Liver (tissue), 8 donors: ENCODE measurements at regions not wholly inside any gene's neighbourhood (a gene's known extent, or its start where the extent isn't known, plus 50 kb on each side); places are given as distances from the start of the nearest gene placed in this dataset.

Source experiments
- DNase-seq: peaks from one replicate; pipeline ENCODE4 v3.0.0-alpha.2; 2017; ENCODE audit warnings: low spot score
- H3K27ac ChIP-seq, 2 donors: one replicate each; pipeline ENCODE4 v1.7.0; 2013; ENCODE audit warnings: inconsistent platforms in 2 of 2, low read length in 2 of 2, control low read depth in 1 of 2, low read depth in 1 of 2, mild to moderate bottlenecking in 1 of 2
- H3K27me3 ChIP-seq, 4 donors: one replicate each; pipeline versions ENCODE4 v1.6.1 to v1.7.0; 2013; ENCODE audit warnings: low read length in 3 of 4, inconsistent platforms in 1 of 4, mild to moderate bottlenecking in 1 of 4, moderate library complexity in 1 of 4; ENCODE audit not compliant: control insufficient read depth in 4 of 4, insufficient read depth in 4 of 4
- H3K36me3 ChIP-seq, 4 donors: one replicate each; pipeline versions ENCODE4 v1.6.1 to v1.7.0; 2013; ENCODE audit warnings: low read length in 3 of 4, mild to moderate bottlenecking in 3 of 4, low read depth in 1 of 4, moderate library complexity in 1 of 4; ENCODE audit not compliant: control insufficient read depth in 4 of 4, insufficient read depth in 3 of 4
- H3K4me1 ChIP-seq, 4 donors: one replicate each; pipeline versions ENCODE4 v1.6.1 to v1.7.0; 2013; ENCODE audit warnings: low read length in 3 of 4, mild to moderate bottlenecking in 3 of 4, moderate library complexity in 1 of 4; ENCODE audit not compliant: control insufficient read depth in 4 of 4, insufficient read depth in 4 of 4
- H3K4me3 ChIP-seq, 3 donors: one replicate each; pipeline versions ENCODE4 v1.6.1 to v1.7.0; 2013; ENCODE audit warnings: low read length in 3 of 3, control low read depth in 1 of 3, low read depth in 1 of 3, mild to moderate bottlenecking in 1 of 3
- H3K9ac ChIP-seq, 2 donors: one replicate each; pipeline ENCODE4 v1.7.0; 2013; ENCODE audit warnings: low read length in 2 of 2, mild to moderate bottlenecking in 2 of 2, moderate library complexity in 2 of 2, control low read depth in 1 of 2, low read depth in 1 of 2
- H3K9me3 ChIP-seq, 4 donors: one replicate each; pipeline versions ENCODE4 v1.6.1 to v1.7.0; 2013; ENCODE audit warnings: low read length in 3 of 4; ENCODE audit not compliant: control insufficient read depth in 4 of 4
- EGR1 ChIP-seq, 2 donors: IDR thresholded peaks; 2 replicates each; pipeline ENCODE4 v1.6.1; 2016 to 2018; ENCODE audit warnings: antibody characterized with exemption in 2 of 2, low read depth in 2 of 2
- FOXA1 ChIP-seq: IDR thresholded peaks from 2 replicates; pipeline ENCODE4 v1.6.1; 2016; ENCODE audit warnings: antibody characterized with exemption
- FOXA2 ChIP-seq: IDR thresholded peaks from 2 replicates; pipeline ENCODE4 v1.6.1; 2016; ENCODE audit warnings: antibody characterized with exemption
- GABPA ChIP-seq, 2 donors: IDR thresholded peaks in 1 of 2; conservative IDR thresholded peaks in 1 of 2; 2 replicates each; pipeline ENCODE4 v1.6.1; 2016; ENCODE audit warnings: antibody characterized with exemption in 2 of 2, mild to moderate bottlenecking in 1 of 2, moderate library complexity in 1 of 2
- HNF4A ChIP-seq, 2 donors: conservative IDR thresholded peaks; 2 replicates each; pipeline ENCODE4 v1.6.1; 2016; ENCODE audit warnings: antibody characterized with exemption in 2 of 2, mild to moderate bottlenecking in 2 of 2
- HNF4G ChIP-seq: IDR thresholded peaks from 2 replicates; pipeline ENCODE4 v1.6.1; 2016; ENCODE audit warnings: antibody characterized with exemption
- JUND ChIP-seq, 2 donors: IDR thresholded peaks; 2 replicates each; pipeline ENCODE4 v1.6.1; 2016; ENCODE audit warnings: antibody characterized with exemption in 2 of 2
- MAX ChIP-seq: IDR thresholded peaks from 2 replicates; pipeline ENCODE4 v1.6.1; 2016; ENCODE audit warnings: antibody characterized with exemption
- NR2F2 ChIP-seq: IDR thresholded peaks from 2 replicates; pipeline ENCODE4 v1.6.1; 2016; ENCODE audit warnings: antibody characterized with exemption
- RAD21 ChIP-seq, 2 donors: IDR thresholded peaks; 2 replicates each; pipeline ENCODE4 v1.6.1; 2016; ENCODE audit warnings: antibody characterized with exemption in 2 of 2, mild to moderate bottlenecking in 2 of 2
- RXRA ChIP-seq, 2 donors: IDR thresholded peaks; 2 replicates each; pipeline ENCODE4 v1.6.1; 2017 to 2018; ENCODE audit warnings: antibody characterized with exemption in 2 of 2, mild to moderate bottlenecking in 1 of 2
- SP1 ChIP-seq: IDR thresholded peaks from 2 replicates; pipeline ENCODE4 v1.6.1; 2018; ENCODE audit warnings: antibody characterized with exemption, mild to moderate bottlenecking
- TAF1 ChIP-seq: conservative IDR thresholded peaks from 2 replicates; pipeline ENCODE4 v1.6.1; 2016; ENCODE audit warnings: antibody characterized with exemption, mild to moderate bottlenecking
- YY1 ChIP-seq: IDR thresholded peaks from 2 replicates; pipeline ENCODE4 v1.6.1; 2016; ENCODE audit warnings: antibody characterized with exemption, mild to moderate bottlenecking
- ZBTB33 ChIP-seq: IDR thresholded peaks from 2 replicates; pipeline ENCODE4 v1.6.1; 2016; ENCODE audit warnings: antibody characterized with exemption
- WGBS: extraction: QIAGEN DNeasy Blood & Tissue Kit; methylation state at CpG from one replicate; pipeline ENCODE4 v1.1.7; 2013; 5-methylcytosine and 5-hydroxymethylcytosine counted together
- TF ChIP-seq, protein P1 (sequence below): fragments of 150-350 bp; IDR thresholded peaks from 2 replicates; pipeline ENCODE4 v1.5.1; 2017; ENCODE audit warnings: improper control_type of control experiment, low read depth, low read length; ENCODE audit not compliant: missing input control
- TF ChIP-seq, protein P2 (sequence below): IDR thresholded peaks from 2 replicates; pipeline ENCODE4 v1.6.1; 2016; ENCODE audit warnings: antibody characterized with exemption
- TF ChIP-seq, protein P3 (sequence below): IDR thresholded peaks from 2 replicates; pipeline ENCODE4 v1.6.1; 2016; ENCODE audit warnings: antibody characterized with exemption, mild to moderate bottlenecking
- donor health status: healthy.
- donor health status: healthy.
- donor health status: healthy.
- donor health status: healthy.
- donor health status: healthy.

- no peak overlapping the region for H3K27ac ChIP-seq
- DNase-seq: no peak
- H3K36me3 ChIP-seq: no peaks in the 10 kb centered on the region
- no peaks in the 10 kb centered on the region for H3K4me1 ChIP-seq
- no peak for TF ChIP-seq FOXA1
- TF ChIP-seq, protein P1, sequence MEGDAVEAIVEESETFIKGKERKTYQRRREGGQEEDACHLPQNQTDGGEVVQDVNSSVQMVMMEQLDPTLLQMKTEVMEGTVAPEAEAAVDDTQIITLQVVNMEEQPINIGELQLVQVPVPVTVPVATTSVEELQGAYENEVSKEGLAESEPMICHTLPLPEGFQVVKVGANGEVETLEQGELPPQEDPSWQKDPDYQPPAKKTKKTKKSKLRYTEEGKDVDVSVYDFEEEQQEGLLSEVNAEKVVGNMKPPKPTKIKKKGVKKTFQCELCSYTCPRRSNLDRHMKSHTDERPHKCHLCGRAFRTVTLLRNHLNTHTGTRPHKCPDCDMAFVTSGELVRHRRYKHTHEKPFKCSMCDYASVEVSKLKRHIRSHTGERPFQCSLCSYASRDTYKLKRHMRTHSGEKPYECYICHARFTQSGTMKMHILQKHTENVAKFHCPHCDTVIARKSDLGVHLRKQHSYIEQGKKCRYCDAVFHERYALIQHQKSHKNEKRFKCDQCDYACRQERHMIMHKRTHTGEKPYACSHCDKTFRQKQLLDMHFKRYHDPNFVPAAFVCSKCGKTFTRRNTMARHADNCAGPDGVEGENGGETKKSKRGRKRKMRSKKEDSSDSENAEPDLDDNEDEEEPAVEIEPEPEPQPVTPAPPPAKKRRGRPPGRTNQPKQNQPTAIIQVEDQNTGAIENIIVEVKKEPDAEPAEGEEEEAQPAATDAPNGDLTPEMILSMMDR: no peak
- TF ChIP-seq ZBTB33: no peak
- TF ChIP-seq, protein P2, sequence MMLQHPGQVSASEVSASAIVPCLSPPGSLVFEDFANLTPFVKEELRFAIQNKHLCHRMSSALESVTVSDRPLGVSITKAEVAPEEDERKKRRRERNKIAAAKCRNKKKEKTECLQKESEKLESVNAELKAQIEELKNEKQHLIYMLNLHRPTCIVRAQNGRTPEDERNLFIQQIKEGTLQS: no peak
- no peak for TF ChIP-seq FOXA2
- no peak for TF ChIP-seq EGR1 (IDR thresholded peaks at IDR 0.05; ENCODE audit: low read depth in 2 of 2)
- TF ChIP-seq RXRA (IDR thresholded peaks at IDR 0.05): no peak
- no peak for TF ChIP-seq TAF1
- no peak for TF ChIP-seq NR2F2
- no peak for TF ChIP-seq YY1
- no peak for TF ChIP-seq JUND (IDR thresholded peaks at IDR 0.05)
- TF ChIP-seq RAD21 (IDR thresholded peaks at IDR 0.05): no peak
- TF ChIP-seq HNF4G: no peak
- no peak for TF ChIP-seq SP1
- TF ChIP-seq MAX: no peak
- no peak for TF ChIP-seq HNF4A (conservative IDR thresholded peaks at IDR 0.05)
- no peak for TF ChIP-seq GABPA (IDR thresholded peaks at IDR 0.05 in 1 of 2, conservative IDR thresholded peaks at IDR 0.05 in 1 of 2)
- TF ChIP-seq, protein P3, sequence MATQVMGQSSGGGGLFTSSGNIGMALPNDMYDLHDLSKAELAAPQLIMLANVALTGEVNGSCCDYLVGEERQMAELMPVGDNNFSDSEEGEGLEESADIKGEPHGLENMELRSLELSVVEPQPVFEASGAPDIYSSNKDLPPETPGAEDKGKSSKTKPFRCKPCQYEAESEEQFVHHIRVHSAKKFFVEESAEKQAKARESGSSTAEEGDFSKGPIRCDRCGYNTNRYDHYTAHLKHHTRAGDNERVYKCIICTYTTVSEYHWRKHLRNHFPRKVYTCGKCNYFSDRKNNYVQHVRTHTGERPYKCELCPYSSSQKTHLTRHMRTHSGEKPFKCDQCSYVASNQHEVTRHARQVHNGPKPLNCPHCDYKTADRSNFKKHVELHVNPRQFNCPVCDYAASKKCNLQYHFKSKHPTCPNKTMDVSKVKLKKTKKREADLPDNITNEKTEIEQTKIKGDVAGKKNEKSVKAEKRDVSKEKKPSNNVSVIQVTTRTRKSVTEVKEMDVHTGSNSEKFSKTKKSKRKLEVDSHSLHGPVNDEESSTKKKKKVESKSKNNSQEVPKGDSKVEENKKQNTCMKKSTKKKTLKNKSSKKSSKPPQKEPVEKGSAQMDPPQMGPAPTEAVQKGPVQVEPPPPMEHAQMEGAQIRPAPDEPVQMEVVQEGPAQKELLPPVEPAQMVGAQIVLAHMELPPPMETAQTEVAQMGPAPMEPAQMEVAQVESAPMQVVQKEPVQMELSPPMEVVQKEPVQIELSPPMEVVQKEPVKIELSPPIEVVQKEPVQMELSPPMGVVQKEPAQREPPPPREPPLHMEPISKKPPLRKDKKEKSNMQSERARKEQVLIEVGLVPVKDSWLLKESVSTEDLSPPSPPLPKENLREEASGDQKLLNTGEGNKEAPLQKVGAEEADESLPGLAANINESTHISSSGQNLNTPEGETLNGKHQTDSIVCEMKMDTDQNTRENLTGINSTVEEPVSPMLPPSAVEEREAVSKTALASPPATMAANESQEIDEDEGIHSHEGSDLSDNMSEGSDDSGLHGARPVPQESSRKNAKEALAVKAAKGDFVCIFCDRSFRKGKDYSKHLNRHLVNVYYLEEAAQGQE: no peak
- no peaks in the 10 kb centered on the region for H3K27me3 ChIP-seq
- H3K9ac ChIP-seq: no peak overlapping the region
- no peaks in the 10 kb centered on the region for H3K9me3 ChIP-seq
- H3K4me3 ChIP-seq: no peak overlapping the region
- WGBS: 73% methylated on average over 1 of the region's 1 CpG
Measured at GRCh38 chr2:57429831-57430230, 616.8 kb upstream of the VRK2 start.
